ENCODE measurements at regions not wholly inside any gene's neighbourhood (a gene's known extent, or its start where the extent isn't known, plus 50 kb on each side); places are given as distances from the start of the nearest gene placed in this dataset.

DNA sequence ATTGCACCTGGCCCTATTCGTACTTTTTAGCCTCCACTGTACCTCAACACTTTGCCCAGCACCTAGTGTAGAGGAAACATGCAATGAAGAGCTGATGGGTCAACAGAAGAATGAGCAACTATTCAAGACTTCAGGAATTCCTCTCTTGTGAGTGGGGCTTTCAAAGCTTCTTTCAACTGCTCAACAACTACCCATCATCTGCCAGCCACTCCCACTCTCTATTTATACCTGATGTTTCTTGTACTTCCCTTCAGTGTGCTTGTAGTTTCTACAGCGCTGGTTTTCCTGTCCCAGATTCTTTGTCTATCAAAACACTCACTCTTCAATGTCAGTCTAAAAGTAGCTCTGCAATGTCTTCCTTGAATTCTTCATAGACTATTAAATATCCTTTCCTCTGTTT, 168.3 kb upstream of the LPP start:
- Histone ChIP-seq H3K27ac (no peak overlapping the region), H3K36me3 (no peaks in the 10 kb centered on the region), H3K4me1 (no peaks in the 10 kb centered on the region), H3K27me3 (no peaks in the 10 kb centered on the region), H3K4me3 (no peak overlapping the region), H3K9me3 (no peaks in the 10 kb centered on the region)
- TF ChIP-seq, protein P1, sequence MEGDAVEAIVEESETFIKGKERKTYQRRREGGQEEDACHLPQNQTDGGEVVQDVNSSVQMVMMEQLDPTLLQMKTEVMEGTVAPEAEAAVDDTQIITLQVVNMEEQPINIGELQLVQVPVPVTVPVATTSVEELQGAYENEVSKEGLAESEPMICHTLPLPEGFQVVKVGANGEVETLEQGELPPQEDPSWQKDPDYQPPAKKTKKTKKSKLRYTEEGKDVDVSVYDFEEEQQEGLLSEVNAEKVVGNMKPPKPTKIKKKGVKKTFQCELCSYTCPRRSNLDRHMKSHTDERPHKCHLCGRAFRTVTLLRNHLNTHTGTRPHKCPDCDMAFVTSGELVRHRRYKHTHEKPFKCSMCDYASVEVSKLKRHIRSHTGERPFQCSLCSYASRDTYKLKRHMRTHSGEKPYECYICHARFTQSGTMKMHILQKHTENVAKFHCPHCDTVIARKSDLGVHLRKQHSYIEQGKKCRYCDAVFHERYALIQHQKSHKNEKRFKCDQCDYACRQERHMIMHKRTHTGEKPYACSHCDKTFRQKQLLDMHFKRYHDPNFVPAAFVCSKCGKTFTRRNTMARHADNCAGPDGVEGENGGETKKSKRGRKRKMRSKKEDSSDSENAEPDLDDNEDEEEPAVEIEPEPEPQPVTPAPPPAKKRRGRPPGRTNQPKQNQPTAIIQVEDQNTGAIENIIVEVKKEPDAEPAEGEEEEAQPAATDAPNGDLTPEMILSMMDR (IDR thresholded peaks at IDR 0.05) = no peak
- DNase-seq = no peak

DNA sequence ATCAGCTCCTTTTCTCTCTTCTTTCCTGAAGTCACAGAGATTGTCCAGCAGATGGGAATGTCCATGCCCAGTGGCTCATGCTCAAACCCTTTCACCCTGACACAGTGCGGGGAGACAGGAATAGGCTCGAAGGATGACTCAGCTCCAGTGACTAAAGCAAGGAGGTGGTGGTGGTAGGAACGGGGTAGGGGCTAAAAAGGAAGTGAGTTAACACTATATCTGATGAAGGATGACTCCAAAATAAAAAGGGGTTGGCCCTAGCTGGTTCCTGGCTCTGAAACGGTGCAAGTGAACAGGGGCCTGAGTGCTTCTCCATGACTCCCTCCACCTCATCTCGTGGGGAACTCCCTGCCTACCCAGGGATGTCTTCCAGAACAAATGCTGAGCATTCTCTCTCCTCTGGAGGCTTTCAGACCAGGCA, 167.4 kb upstream of the LPP start:
- no peak overlapping the region for H3K27ac ChIP-seq
- H3K4me3 ChIP-seq = no peak overlapping the region
- no peak for DNase-seq
- TF ChIP-seq, protein P1 (IDR thresholded peaks at IDR 0.05) = no peak
- TF ChIP-seq POLR2A (IDR thresholded peaks at IDR 0.05) = no peak
- H3K27me3 ChIP-seq = no peaks in the 10 kb centered on the region
- H3K9me3 ChIP-seq = no peaks in the 10 kb centered on the region
- no peaks in the 10 kb centered on the region for H3K4me1 ChIP-seq
- H3K36me3 ChIP-seq = no peaks in the 10 kb centered on the region

DNA sequence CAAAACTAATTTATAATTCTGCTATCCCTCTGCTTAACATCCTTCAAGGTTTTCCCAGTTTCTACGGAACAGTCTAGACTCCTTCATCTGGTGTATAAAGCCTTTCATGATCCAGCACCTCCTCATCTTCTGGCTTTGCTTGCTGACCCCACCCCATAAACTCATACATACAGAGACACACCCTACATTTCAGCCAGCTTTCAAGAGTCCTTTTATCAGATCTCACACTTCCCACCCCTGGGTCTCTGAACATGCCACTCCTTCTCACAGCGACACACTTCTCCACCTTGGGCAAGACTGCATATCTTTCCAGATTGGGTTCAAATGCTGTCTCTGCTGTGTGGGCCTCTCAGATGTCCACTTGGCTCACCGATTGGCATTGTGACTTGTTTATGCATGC, 166.8 kb upstream of the LPP start:
- Histone ChIP-seq H3K27ac (no peak overlapping the region), H3K36me3 (no peaks in the 10 kb centered on the region), H3K9me3 (no peaks in the 10 kb centered on the region), H3K27me3 (no peaks in the 10 kb centered on the region), H3K4me1 (no peaks in the 10 kb centered on the region), H3K4me3 (no peak overlapping the region)
- TF ChIP-seq POLR2A (IDR thresholded peaks at IDR 0.05) = no peak
- TF ChIP-seq, protein P1 (IDR thresholded peaks at IDR 0.05) = no peak
- no peak for DNase-seq

DNA sequence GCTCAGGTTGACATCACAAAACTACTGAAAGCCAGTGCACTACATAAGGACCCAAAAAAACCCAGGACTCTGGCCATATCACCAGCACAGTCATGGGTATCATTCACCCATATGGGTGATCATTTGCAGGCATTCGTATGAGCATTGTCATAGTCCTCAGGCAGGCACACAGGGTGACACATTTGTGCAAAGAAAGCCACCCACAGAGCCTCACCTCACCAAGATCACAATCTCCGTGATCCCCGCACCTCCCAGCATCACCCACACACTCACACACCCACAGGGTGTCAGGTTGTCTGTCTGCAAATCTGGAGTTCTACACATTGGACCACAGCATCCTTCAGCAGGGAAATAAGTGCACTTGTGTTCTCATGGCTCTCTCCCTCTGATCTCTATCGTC, 166.0 kb upstream of the LPP start:
- no peak for DNase-seq
- TF ChIP-seq, protein P1 (IDR thresholded peaks at IDR 0.05) = no peak
- TF ChIP-seq POLR2A (IDR thresholded peaks at IDR 0.05) = no peak
- no peaks in the 10 kb centered on the region for H3K36me3 ChIP-seq
- no peak overlapping the region for H3K4me3 ChIP-seq
- no peaks in the 10 kb centered on the region for H3K9me3 ChIP-seq
- H3K27me3 ChIP-seq = no peaks in the 10 kb centered on the region
- H3K4me1 ChIP-seq = no peaks in the 10 kb centered on the region
- H3K27ac ChIP-seq = no peak overlapping the region

DNA sequence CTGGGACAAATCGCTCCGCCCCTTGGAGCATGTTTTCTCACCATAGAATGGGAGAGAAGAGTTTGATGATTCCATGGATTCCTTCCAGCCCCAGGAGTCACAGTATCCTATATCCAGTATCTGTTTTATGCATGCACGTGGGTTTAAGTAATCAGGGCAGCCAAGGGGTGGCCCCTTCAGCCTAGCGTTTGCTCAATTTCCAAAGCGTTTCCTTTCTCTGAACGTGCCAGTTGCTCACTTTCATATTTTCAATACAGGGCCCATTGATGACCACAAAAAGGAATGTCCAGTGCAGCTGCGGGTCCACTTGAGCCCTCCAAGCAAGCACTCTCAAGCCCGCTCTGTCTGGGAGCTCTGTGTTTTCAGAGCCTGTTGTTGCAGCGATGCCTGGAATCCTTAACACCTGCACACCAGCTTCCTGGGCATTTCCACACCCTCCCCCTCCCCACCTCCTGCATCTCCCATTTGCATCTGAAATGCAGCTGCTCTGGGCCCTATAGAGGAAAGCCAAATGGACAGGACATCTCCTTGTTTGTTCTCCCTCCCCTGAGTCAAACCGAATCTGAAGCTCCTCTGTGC, 164.3 kb upstream of the LPP start:
- TF ChIP-seq, protein P1 (IDR thresholded peaks at IDR 0.05) = no peak
- TF ChIP-seq POLR2A (IDR thresholded peaks at IDR 0.05) = no peak
- Histone ChIP-seq H3K27me3 (no peaks in the 10 kb centered on the region), H3K36me3 (no peaks in the 10 kb centered on the region), H3K9me3 (no peaks in the 10 kb centered on the region), H3K4me3 (no peak overlapping the region), H3K4me1 (no peaks in the 10 kb centered on the region), H3K27ac (no peak overlapping the region)
- DNase-seq = no peak

DNA sequence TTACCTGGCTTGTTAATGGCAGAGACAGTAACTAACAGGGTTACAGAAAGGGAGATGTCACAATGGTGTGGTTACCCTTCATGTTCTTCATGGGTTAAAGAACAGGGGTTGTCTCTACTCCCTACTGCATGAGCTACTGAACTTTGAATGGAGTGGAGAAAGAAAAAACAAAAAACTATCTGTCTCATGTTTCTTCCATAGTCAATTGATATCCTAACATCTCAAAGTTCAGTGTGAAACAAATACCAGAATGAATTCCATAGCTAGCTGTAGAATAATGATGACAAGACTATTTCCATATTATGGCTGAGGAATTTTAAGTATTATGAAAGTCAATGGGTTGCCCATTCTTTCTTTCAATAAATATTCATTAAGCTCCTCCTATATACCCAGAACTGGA, 161.3 kb upstream of the LPP start:
- H3K36me3 ChIP-seq = no peaks in the 10 kb centered on the region
- no peaks in the 10 kb centered on the region for H3K9me3 ChIP-seq
- no peak for DNase-seq
- H3K27ac ChIP-seq = no peak overlapping the region
- TF ChIP-seq POLR2A (IDR thresholded peaks at IDR 0.05) = no peak
- TF ChIP-seq, protein P1 (IDR thresholded peaks at IDR 0.05) = no peak
- no peak overlapping the region for H3K4me3 ChIP-seq
- H3K4me1 ChIP-seq = no peaks in the 10 kb centered on the region
- H3K27me3 ChIP-seq = no peaks in the 10 kb centered on the region

Data from Peyer's patch (tissue), 4 donors.